MM.1S (cell line): ENCODE measurements at regions not wholly inside any gene's neighbourhood (a gene's known extent, or its start where the extent isn't known, plus 50 kb on each side); places are given as distances from the start of the nearest gene placed in this dataset.

ENCODE experiments used
- DNase-seq: peaks from one replicate; pipeline ENCODE4 v3.0.0-alpha.2; 2015
- H2AFZ ChIP-seq: fragments of 300-600 bp; sonication (generic); 2 replicates; pipeline ENCODE4 v1.6.0; 2016; ENCODE audit warnings: antibody characterized with exemption, low read length
- H3F3A ChIP-seq: fragments of 300-600 bp; sonication (generic); 2 replicates; pipeline ENCODE4 v1.6.1; 2016; ENCODE audit warnings: mild to moderate bottlenecking, antibody characterized with exemption, low read length, moderate library complexity, mixed read lengths; ENCODE audit not compliant: insufficient read depth
- H3K27ac ChIP-seq: fragments of 300-600 bp; sonication (generic); 2 replicates; pipeline ENCODE4 v1.5.1; 2016; ENCODE audit warnings: mild to moderate bottlenecking, low read length
- H3K27me3 ChIP-seq: fragments of 300-600 bp; sonication (generic); replicated peaks from 2 replicates; pipeline ENCODE4 v1.6.0; 2016; ENCODE audit warnings: low read length; ENCODE audit not compliant: insufficient read depth
- H3K36me3 ChIP-seq: fragments of 300-600 bp; sonication (generic); replicated peaks from 2 replicates; pipeline ENCODE4 v1.6.1; 2016; ENCODE audit warnings: mild to moderate bottlenecking, low read length, mixed read lengths; ENCODE audit not compliant: insufficient read depth
- H3K4me1 ChIP-seq: fragments of 300-600 bp; sonication (generic); 2 replicates; pipeline ENCODE4 v1.6.1; 2016; ENCODE audit warnings: low read length, mixed read lengths
- H3K4me2 ChIP-seq: fragments of 300-600 bp; sonication (generic); 2 replicates; pipeline ENCODE4 v1.6.0; 2016; ENCODE audit warnings: low read depth, low read length
- H3K4me3 ChIP-seq: fragments of 300-600 bp; sonication (generic); 2 replicates; pipeline ENCODE4 v1.5.1; 2016; ENCODE audit warnings: low read length, mixed read lengths
- H3K79me2 ChIP-seq: fragments of 300-600 bp; sonication (generic); 2 replicates; pipeline ENCODE4 v1.6.1; 2016; ENCODE audit warnings: mixed run types, low read length, mixed read lengths
- H3K9ac ChIP-seq: fragments of 300-600 bp; sonication (generic); 2 replicates; pipeline ENCODE4 v1.6.1; 2016; ENCODE audit warnings: low read length, mixed read lengths
- H3K9me2 ChIP-seq: fragments of 300-600 bp; sonication (generic); replicated peaks from 2 replicates; pipeline ENCODE4 v1.6.1; 2016; ENCODE audit warnings: mild to moderate bottlenecking, low read length, mixed read lengths; ENCODE audit not compliant: insufficient read depth
- H3K9me3 ChIP-seq: fragments of 300-600 bp; sonication (generic); replicated peaks from 2 replicates; pipeline ENCODE4 v1.6.1; 2016; ENCODE audit warnings: mild to moderate bottlenecking, low read length, mixed read lengths; ENCODE audit not compliant: insufficient read depth
- H4K20me1 ChIP-seq: fragments of 300-600 bp; sonication (generic); 2 replicates; pipeline ENCODE4 v1.6.1; 2016; ENCODE audit warnings: mild to moderate bottlenecking, low read length, moderate library complexity, mixed read lengths; ENCODE audit not compliant: insufficient read depth
- EZH2 ChIP-seq: fragments of 300-600 bp; sonication (generic); optimal IDR thresholded peaks from 2 replicates; pipeline ENCODE3; 2017; ENCODE audit warnings: low read depth, mild to moderate bottlenecking, antibody characterized with exemption, low read length, mixed read lengths
- EZH2phosphoT487 ChIP-seq: fragments of 300-600 bp; sonication (generic); IDR thresholded peaks from 2 replicates; pipeline ENCODE4 v1.6.1; 2018; ENCODE audit warnings: antibody characterized with exemption, low read length
- TF ChIP-seq, protein P1 (sequence below): fragments of 300-600 bp; sonication (generic); IDR thresholded peaks from 2 replicates; pipeline ENCODE4 v1.5.1; 2016; ENCODE audit warnings: antibody characterized with exemption, low read length, mixed read lengths

DNA sequence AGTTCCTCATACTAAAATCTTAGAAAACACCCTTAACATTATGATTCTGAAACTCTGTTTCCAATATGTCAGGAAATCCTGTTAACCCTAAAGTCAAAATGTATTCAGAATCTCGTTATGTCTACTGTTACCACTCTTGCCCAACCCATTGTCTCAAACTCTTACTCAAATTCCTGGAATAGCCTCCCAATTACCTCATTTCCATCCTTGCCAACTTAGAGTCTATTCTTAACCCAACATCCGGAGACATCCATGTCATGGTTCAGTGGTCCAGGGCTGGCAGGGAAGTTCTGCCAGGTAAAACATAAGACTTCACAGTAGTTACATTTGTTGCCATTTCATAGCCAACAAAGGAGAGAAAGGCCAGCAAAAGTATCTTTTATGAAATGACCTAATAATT, 593.9 kb downstream of the PYDC2 start:
- Histone ChIP-seq H3K27me3 (no peaks in the 10 kb centered on the region), H2AFZ (no peak overlapping the region), H3K36me3 (no peaks in the 10 kb centered on the region), H3K4me3 (no peak overlapping the region), H3K9me2 (no peaks in the 10 kb centered on the region), H4K20me1 (no peaks in the 10 kb centered on the region), H3K27ac (no peak overlapping the region), H3K9ac (no peak overlapping the region), H3K79me2 (no peaks in the 10 kb centered on the region), H3K9me3 (no peaks in the 10 kb centered on the region), H3K4me1 (peaks cover 9% of the 10 kb centered on the region), H3K4me2 (no peak overlapping the region), H3F3A (0 out of 2 replicates have a peak, but pooled peaks cover 5% of the 10 kb centered on the region)
- TF ChIP-seq EZH2phosphoT487: no peak
- no peak for DNase-seq

DNA sequence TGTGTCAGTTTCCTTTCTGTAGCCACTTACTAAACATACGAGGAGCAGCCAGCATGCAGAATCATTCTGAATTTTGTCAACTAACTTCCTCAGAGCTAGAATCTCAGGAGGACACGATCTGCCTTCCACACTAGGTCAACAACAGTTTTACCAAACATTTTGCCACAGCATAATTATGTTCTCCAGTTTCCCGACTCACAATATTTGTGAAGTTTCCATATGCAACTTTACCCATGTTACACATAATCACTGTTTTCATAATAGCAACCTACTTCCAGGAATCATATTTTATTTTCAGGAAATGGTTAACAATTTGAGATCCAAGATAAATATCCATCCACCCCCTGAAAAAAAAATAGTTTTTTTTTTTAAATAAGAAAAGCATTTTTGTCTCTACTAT, 595.0 kb downstream of the PYDC2 start:
- DNase-seq: no peak
- no peak overlapping the region for H2AFZ ChIP-seq
- no peaks in the 10 kb centered on the region for H3K79me2 ChIP-seq
- H3K27me3 ChIP-seq: no peaks in the 10 kb centered on the region
- no peak overlapping the region for H3K27ac ChIP-seq
- H3K4me1 ChIP-seq: peaks cover 20% of the 10 kb centered on the region
- H3F3A ChIP-seq: 0 out of 2 replicates have a peak, but pooled peaks cover 8% of the 10 kb centered on the region
- H3K36me3 ChIP-seq: no peaks in the 10 kb centered on the region
- H3K4me2 ChIP-seq: no peak overlapping the region
- H3K9ac ChIP-seq: no peak overlapping the region
- no peaks in the 10 kb centered on the region for H3K9me2 ChIP-seq
- H3K9me3 ChIP-seq: no peaks in the 10 kb centered on the region
- H4K20me1 ChIP-seq: no peaks in the 10 kb centered on the region
- TF ChIP-seq, protein P1, sequence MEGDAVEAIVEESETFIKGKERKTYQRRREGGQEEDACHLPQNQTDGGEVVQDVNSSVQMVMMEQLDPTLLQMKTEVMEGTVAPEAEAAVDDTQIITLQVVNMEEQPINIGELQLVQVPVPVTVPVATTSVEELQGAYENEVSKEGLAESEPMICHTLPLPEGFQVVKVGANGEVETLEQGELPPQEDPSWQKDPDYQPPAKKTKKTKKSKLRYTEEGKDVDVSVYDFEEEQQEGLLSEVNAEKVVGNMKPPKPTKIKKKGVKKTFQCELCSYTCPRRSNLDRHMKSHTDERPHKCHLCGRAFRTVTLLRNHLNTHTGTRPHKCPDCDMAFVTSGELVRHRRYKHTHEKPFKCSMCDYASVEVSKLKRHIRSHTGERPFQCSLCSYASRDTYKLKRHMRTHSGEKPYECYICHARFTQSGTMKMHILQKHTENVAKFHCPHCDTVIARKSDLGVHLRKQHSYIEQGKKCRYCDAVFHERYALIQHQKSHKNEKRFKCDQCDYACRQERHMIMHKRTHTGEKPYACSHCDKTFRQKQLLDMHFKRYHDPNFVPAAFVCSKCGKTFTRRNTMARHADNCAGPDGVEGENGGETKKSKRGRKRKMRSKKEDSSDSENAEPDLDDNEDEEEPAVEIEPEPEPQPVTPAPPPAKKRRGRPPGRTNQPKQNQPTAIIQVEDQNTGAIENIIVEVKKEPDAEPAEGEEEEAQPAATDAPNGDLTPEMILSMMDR: no peak
- no peak for TF ChIP-seq EZH2phosphoT487
- TF ChIP-seq EZH2: no peak
- no peak overlapping the region for H3K4me3 ChIP-seq

DNA sequence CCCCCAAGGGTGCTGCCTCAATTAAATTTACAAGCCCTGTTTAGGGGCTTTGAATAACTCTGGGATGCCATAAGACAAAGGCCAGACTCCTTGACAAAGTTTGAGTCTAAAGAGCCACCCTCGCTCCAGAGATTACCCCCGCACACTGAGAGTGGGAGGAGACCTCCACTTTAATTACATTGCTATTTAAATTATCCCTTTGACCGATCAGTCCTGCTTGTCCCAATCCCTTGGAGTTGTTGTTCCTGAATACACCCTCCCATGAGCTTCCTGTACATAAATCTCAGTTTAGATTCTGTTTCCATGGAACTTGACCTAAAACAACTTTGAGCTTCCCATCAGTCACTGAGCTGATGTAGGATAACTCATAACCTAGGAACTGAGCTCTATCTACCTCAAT, 596.3 kb downstream of the PYDC2 start:
- H3K27me3 ChIP-seq: no peaks in the 10 kb centered on the region
- H3K79me2 ChIP-seq: no peaks in the 10 kb centered on the region
- DNase-seq: no peak
- no peaks in the 10 kb centered on the region for H3K36me3 ChIP-seq
- no peaks in the 10 kb centered on the region for H3K9me3 ChIP-seq
- no peak overlapping the region for H3K4me3 ChIP-seq
- TF ChIP-seq EZH2 (no peak), EZH2phosphoT487 (no peak)
- TF ChIP-seq, protein P1: no peak
- 0 out of 2 replicates have a peak, but pooled peaks cover 8% of the 10 kb centered on the region for H3F3A ChIP-seq
- H3K9ac ChIP-seq: no peak overlapping the region
- no peak overlapping the region for H3K4me2 ChIP-seq
- peaks cover 21% of the 10 kb centered on the region for H3K4me1 ChIP-seq
- no peaks in the 10 kb centered on the region for H3K9me2 ChIP-seq
- no peak overlapping the region for H3K27ac ChIP-seq
- no peak overlapping the region for H2AFZ ChIP-seq
- no peaks in the 10 kb centered on the region for H4K20me1 ChIP-seq

DNA sequence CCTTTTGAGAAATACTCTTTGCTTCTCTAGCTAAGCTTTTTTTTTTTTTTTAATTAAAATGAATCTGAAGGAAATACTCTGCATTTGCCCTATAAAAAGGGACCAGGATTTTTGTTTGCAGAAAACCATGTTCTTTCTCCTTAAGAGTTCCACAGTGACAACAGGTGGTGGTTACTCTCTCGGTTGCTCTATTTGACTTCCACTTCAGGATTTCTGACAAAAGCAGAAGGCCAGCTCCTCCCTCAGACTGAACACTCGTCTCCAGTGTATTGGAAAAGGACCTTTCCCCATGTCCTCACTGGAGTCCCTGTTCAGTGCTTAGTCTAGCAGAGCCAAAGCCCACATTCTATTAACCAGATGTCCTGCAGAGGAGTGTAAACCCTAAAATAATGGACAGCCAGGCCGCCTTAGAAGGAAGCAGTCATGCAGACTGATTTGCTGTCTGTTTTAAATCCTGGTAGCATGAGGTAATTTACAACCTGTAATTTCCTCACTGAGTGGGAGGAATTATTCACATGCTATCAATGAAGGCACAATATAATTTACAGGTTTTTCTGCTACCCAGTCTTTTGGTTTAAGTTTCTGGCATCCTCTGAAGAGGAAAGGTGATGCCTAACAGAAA, 599.3 kb downstream of the PYDC2 start:
- peak; percentile 47 for DNase-seq
- no peaks in the 10 kb centered on the region for H3K9me2 ChIP-seq
- peak overlapping the region; percentile 26; the same call in 1 of the 2 replicates for H3K9ac ChIP-seq
- H3K4me3 ChIP-seq: no peak overlapping the region
- H3K36me3 ChIP-seq: no peaks in the 10 kb centered on the region
- H3K27me3 ChIP-seq: no peaks in the 10 kb centered on the region
- H4K20me1 ChIP-seq: no peaks in the 10 kb centered on the region
- no peaks in the 10 kb centered on the region for H3K9me3 ChIP-seq
- peak overlapping the region; percentile 45; the same call in 1 of the 2 replicates for H3K27ac ChIP-seq
- H3K4me2 ChIP-seq: peak overlapping the region; percentile 56
- H2AFZ ChIP-seq: peak overlapping the region; percentile 87
- H3F3A ChIP-seq: peaks cover 22% of the 10 kb centered on the region
- no peak for TF ChIP-seq EZH2
- no peak for TF ChIP-seq EZH2phosphoT487
- TF ChIP-seq, protein P1: no peak
- H3K4me1 ChIP-seq: peaks cover 27% of the 10 kb centered on the region
- H3K79me2 ChIP-seq: no peaks in the 10 kb centered on the region
